ENCODE measurements at regions not wholly inside any gene's neighbourhood (a gene's known extent, or its start where the extent isn't known, plus 50 kb on each side); places are given as distances from the start of the nearest gene placed in this dataset.

GRCh38 chr12:68387338-68387737 lies 55.2 kb upstream of the MDM1 start:
- no peaks in the 10 kb centered on the region for H3K27me3 Mint-ChIP-seq (ENCODE audit: unreplicated experiment)
- no peak for TF ChIP-seq CTCF (IDR thresholded peaks at IDR 0.05; ENCODE audit: unreplicated experiment)
- DNase-seq (ENCODE audit: low spot score), result no peak
- peaks cover 5% of the 10 kb centered on the region for H3K36me3 Mint-ChIP-seq (ENCODE audit: low read depth, unreplicated experiment)
- no peak overlapping the region for H3K4me3 Mint-ChIP-seq (ENCODE audit: unreplicated experiment)
- H3K4me1 Mint-ChIP-seq (ENCODE audit: unreplicated experiment), result peaks cover 4% of the 10 kb centered on the region
- no peak overlapping the region for H3K27ac Mint-ChIP-seq (ENCODE audit: unreplicated experiment)
- no peaks in the 10 kb centered on the region for H3K9me3 Mint-ChIP-seq (ENCODE audit: unreplicated experiment)

GRCh38 chr12:68389305-68389704 lies 57.1 kb upstream of the MDM1 start:
- no peak overlapping the region for H3K4me3 Mint-ChIP-seq (ENCODE audit: unreplicated experiment)
- peaks cover 10% of the 10 kb centered on the region for H3K4me1 Mint-ChIP-seq (ENCODE audit: unreplicated experiment)
- TF ChIP-seq CTCF (IDR thresholded peaks at IDR 0.05; ENCODE audit: unreplicated experiment), result no peak
- no peaks in the 10 kb centered on the region for H3K9me3 Mint-ChIP-seq (ENCODE audit: unreplicated experiment)
- H3K36me3 Mint-ChIP-seq (ENCODE audit: low read depth, unreplicated experiment), result peaks cover 5% of the 10 kb centered on the region
- H3K27ac Mint-ChIP-seq (ENCODE audit: unreplicated experiment), result no peak overlapping the region
- DNase-seq (ENCODE audit: low spot score), result no peak
- H3K27me3 Mint-ChIP-seq (ENCODE audit: unreplicated experiment), result no peaks in the 10 kb centered on the region

GRCh38 chr12:68391937-68392336 lies 59.8 kb upstream of the MDM1 start:
- peaks cover 5% of the 10 kb centered on the region for H3K36me3 Mint-ChIP-seq (ENCODE audit: low read depth, unreplicated experiment)
- no peak for DNase-seq (ENCODE audit: low spot score)
- no peaks in the 10 kb centered on the region for H3K9me3 Mint-ChIP-seq (ENCODE audit: unreplicated experiment)
- H3K27me3 Mint-ChIP-seq (ENCODE audit: unreplicated experiment), result no peaks in the 10 kb centered on the region
- H3K4me3 Mint-ChIP-seq (ENCODE audit: unreplicated experiment), result no peak overlapping the region
- no peak for TF ChIP-seq CTCF (IDR thresholded peaks at IDR 0.05; ENCODE audit: unreplicated experiment)
- no peak overlapping the region for H3K27ac Mint-ChIP-seq (ENCODE audit: unreplicated experiment)
- peaks cover 16% of the 10 kb centered on the region for H3K4me1 Mint-ChIP-seq (ENCODE audit: unreplicated experiment)

- no peak overlapping the region for H3K27ac Mint-ChIP-seq (ENCODE audit: unreplicated experiment)
Observed at GRCh38 chr12:68392376-68392775, 60.2 kb upstream of the MDM1 start.

DNA sequence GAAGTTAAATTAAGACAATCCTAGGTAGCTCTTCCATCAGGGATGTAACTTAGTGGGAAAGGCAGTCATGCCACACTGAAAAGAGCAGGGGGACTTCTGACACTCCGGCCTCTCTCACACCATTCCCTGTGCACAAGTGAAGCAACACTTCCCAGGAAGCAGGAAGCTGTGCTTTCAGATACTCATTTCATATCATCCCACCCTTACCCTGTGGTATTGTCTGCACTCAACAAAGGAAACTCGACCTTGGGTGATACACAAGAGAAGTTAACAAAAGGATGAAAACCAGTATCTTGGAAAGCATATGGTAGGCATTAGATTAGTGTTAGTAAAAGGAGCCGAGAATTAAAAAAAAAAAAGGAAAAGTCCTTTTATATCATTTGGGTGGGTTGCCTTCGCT lies 61.3 kb upstream of the MDM1 start:
- no peak overlapping the region for H3K27ac Mint-ChIP-seq (ENCODE audit: unreplicated experiment)
- peaks cover 2% of the 10 kb centered on the region for H3K27me3 Mint-ChIP-seq (ENCODE audit: unreplicated experiment)
- H3K4me1 Mint-ChIP-seq (ENCODE audit: unreplicated experiment), result peaks cover 22% of the 10 kb centered on the region
- TF ChIP-seq CTCF (IDR thresholded peaks at IDR 0.05; ENCODE audit: unreplicated experiment), result no peak
- H3K4me3 Mint-ChIP-seq (ENCODE audit: unreplicated experiment), result no peak overlapping the region
- H3K36me3 Mint-ChIP-seq (ENCODE audit: low read depth, unreplicated experiment), result peaks cover 5% of the 10 kb centered on the region
- H3K9me3 Mint-ChIP-seq (ENCODE audit: unreplicated experiment), result no peaks in the 10 kb centered on the region
- no peak for DNase-seq (ENCODE audit: low spot score)

More at GRCh38 chr12:68392376-68392775, 60.2 kb upstream of the MDM1 start:
- H3K9me3 Mint-ChIP-seq (ENCODE audit: unreplicated experiment), result no peaks in the 10 kb centered on the region
- no peak overlapping the region for H3K4me3 Mint-ChIP-seq (ENCODE audit: unreplicated experiment)
- TF ChIP-seq CTCF (IDR thresholded peaks at IDR 0.05; ENCODE audit: unreplicated experiment), result no peak
- no peak for DNase-seq (ENCODE audit: low spot score)
- H3K36me3 Mint-ChIP-seq (ENCODE audit: low read depth, unreplicated experiment), result peaks cover 5% of the 10 kb centered on the region
- H3K4me1 Mint-ChIP-seq (ENCODE audit: unreplicated experiment), result peaks cover 18% of the 10 kb centered on the region
- H3K27me3 Mint-ChIP-seq (ENCODE audit: unreplicated experiment), result no peaks in the 10 kb centered on the region

Data from endothelial cell (in vitro differentiated cells).